B cell (primary cell): ENCODE measurements at regions not wholly inside any gene's neighbourhood (a gene's known extent, or its start where the extent isn't known, plus 50 kb on each side); places are given as distances from the start of the nearest gene placed in this dataset.

ENCODE experiments used
- ATAC-seq: fragments of 200-7000 bp; cut with Tn5 transposase; one replicate; pipeline ENCODE4 v1.10.0; 2021; ENCODE audit warnings: low read depth, mild to moderate bottlenecking, moderate number of reproducible peaks, moderate library complexity
- CTCF ChIA-PET: fragments of 350-600 bp; sonication (Branson Sonifier 250); formaldehyde crosslinking; loops from one replicate; lab custom pipeline; 2021; ENCODE audit warnings: antibody characterized with exemption, inconsistent platforms; lab: Charles Lee
- POLR2A ChIA-PET: fragments of 350-600 bp; sonication (Branson Sonifier 250); formaldehyde crosslinking; loops from one replicate; lab custom pipeline; 2021; ENCODE audit warnings: antibody characterized with exemption; lab: Charles Lee
- DNase-seq: peaks from one replicate; pipeline ENCODE4 v3.0.0; 2013
- H2AFZ ChIP-seq: 2 replicates; pipeline ENCODE4 v1.6.1; 2012; ENCODE audit warnings: mild to moderate bottlenecking, low read depth, low read length; ENCODE audit not compliant: insufficient read depth, poor library complexity, severe bottlenecking
- H3K27ac ChIP-seq, 2 donors: 1 replicate in 1 of 2; 2 replicates in 1 of 2; pipeline ENCODE4 v1.5.1; 2012 to 2013; ENCODE audit warnings: low read length in 2 of 2, mild to moderate bottlenecking in 2 of 2, moderate library complexity in 1 of 2
- H3K27me3 ChIP-seq, 4 experiments: fragments of 200-600 bp in 1 of 4; sonication (generic) in 1 of 4; replicated peaks in 1 of 4; 1 replicate in 2 of 4; 2 replicates in 2 of 4; pipeline versions ENCODE4 v1.6.1 to v1.7.0; 2013 to 2016; ENCODE audit warnings: low read length in 3 of 4, mild to moderate bottlenecking in 2 of 4, mixed read lengths in 1 of 4, moderate library complexity in 1 of 4; ENCODE audit not compliant: insufficient read depth in 4 of 4, control insufficient read depth in 3 of 4; ENCODE audit errors: control extremely low read depth in 1 of 4
- H3K36me3 ChIP-seq, 2 experiments: replicated peaks in 1 of 2; 1 replicate in 1 of 2; 2 replicates in 1 of 2; pipeline versions ENCODE4 v1.6.1 to v1.7.1; 2013; ENCODE audit warnings: low read length in 1 of 2; ENCODE audit not compliant: insufficient read depth in 2 of 2, control insufficient read depth in 1 of 2; ENCODE audit errors: control extremely low read depth in 1 of 2, extremely low read depth in 1 of 2
- H3K4me1 ChIP-seq, 2 donors: fragments of 200-600 bp in 1 of 2; sonication (generic) in 1 of 2; 1 replicate in 1 of 2; 2 replicates in 1 of 2; pipeline versions ENCODE4 v1.5.1 to v1.6.1; 2013 to 2017; ENCODE audit warnings: low read length in 2 of 2; ENCODE audit not compliant: control insufficient read depth in 2 of 2, insufficient read depth in 2 of 2
- H3K4me2 ChIP-seq: replicated peaks from 2 replicates; pipeline ENCODE3; 2012; ENCODE audit warnings: mild to moderate bottlenecking, low read depth, low read length; ENCODE audit not compliant: poor library complexity, severe bottlenecking
- H3K4me3 ChIP-seq, 5 experiments: fragments of 200-600 bp in 1 of 5; sonication (generic) in 1 of 5; 1 replicate in 3 of 5; 2 replicates in 2 of 5; pipeline versions ENCODE4 v1.5.1 to v1.7.0; 2011 to 2016; ENCODE audit warnings: low read length in 4 of 5, mild to moderate bottlenecking in 4 of 5, low read depth in 2 of 5, control low read depth in 1 of 5, moderate library complexity in 1 of 5; ENCODE audit not compliant: insufficient read depth in 1 of 5; ENCODE audit errors: control extremely low read depth in 1 of 5, extremely low read depth in 1 of 5
- H3K79me2 ChIP-seq: fragments of 200-600 bp; sonication (generic); one replicate; pipeline ENCODE4 v1.6.0; 2016; ENCODE audit warnings: low read length; ENCODE audit not compliant: control insufficient read depth, insufficient read depth
- H3K9ac ChIP-seq: fragments of 200-600 bp; sonication (generic); 2 replicates; pipeline ENCODE4 v1.6.1; 2017; ENCODE audit warnings: mild to moderate bottlenecking, low read length, moderate library complexity
- H3K9me3 ChIP-seq, 3 donors: one replicate each; pipeline versions ENCODE4 v1.6.1 to v1.7.1; 2013; ENCODE audit warnings: low read length in 2 of 3; ENCODE audit not compliant: control insufficient read depth in 2 of 3, insufficient read depth in 1 of 3; ENCODE audit errors: control extremely low read depth in 1 of 3
- H4K20me1 ChIP-seq: 2 replicates; pipeline ENCODE4 v1.6.0; 2012; ENCODE audit warnings: mild to moderate bottlenecking, low read length; ENCODE audit not compliant: insufficient read depth, control insufficient read depth, poor library complexity, severe bottlenecking
- H3K27ac Mint-ChIP-seq: one replicate; pipeline ENCODE4 v1.8.0; 2021; ENCODE audit warnings: mixed read lengths
- H3K27me3 Mint-ChIP-seq: one replicate; pipeline ENCODE4 v1.8.0; 2021; ENCODE audit warnings: mixed read lengths
- H3K4me1 Mint-ChIP-seq: one replicate; pipeline ENCODE4 v1.8.0; 2021; ENCODE audit warnings: mixed read lengths
- H3K4me3 Mint-ChIP-seq: one replicate; pipeline ENCODE4 v1.8.0; 2021; ENCODE audit warnings: mixed read lengths
- H3K9me3 Mint-ChIP-seq: one replicate; pipeline ENCODE4 v1.8.0; 2022; ENCODE audit warnings: mixed read lengths; ENCODE audit not compliant: insufficient read depth
- EZH2 ChIP-seq: IDR thresholded peaks from 2 replicates; pipeline ENCODE4 v1.6.1; 2012; ENCODE audit warnings: borderline replicate concordance, low read depth, mild to moderate bottlenecking, moderate library complexity, low read length; ENCODE audit not compliant: insufficient read depth, poor library complexity, severe bottlenecking
- WGBS: methylation state at CpG from one replicate; pipeline ENCODE4 v1.1.5; 2013; ENCODE audit warnings: missing lambda C conversion rate; ENCODE audit not compliant: insufficient coverage; 5-methylcytosine and 5-hydroxymethylcytosine counted together
- intact Hi-C: fragments of 100-400 bp; cut with micrococcal nuclease; formaldehyde crosslinking; loops from one replicate; pipeline ENCODE4 v1.10.0; 2022
- TF ChIP-seq, protein P1 (sequence below): fragments of 200-600 bp; IDR thresholded peaks from one replicate; pipeline ENCODE4 v1.8.0; 2022; ENCODE audit warnings: antibody characterized with exemption, mild to moderate bottlenecking

DNA sequence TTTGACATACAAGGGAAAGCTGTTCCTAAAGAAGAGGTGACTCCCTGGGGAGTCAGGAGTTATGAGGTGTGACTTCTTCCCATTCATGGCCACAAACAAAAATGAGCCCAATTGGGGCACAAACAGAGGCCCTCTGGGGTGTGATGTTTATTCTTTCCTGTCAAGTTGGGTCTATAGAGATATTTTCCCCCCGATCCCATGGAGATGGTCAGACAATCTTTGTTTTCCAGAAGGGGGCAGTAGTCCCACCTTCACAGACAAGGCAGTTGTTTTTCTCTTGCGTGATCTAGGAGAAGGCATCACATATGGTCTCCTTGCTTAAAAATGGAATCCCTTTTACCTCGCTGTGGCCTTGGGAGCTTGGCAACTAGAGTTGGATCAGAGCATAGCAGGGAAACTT, 110.3 kb downstream of the MFSD1 start:
- no peaks in the 10 kb centered on the region for H3K9me3 Mint-ChIP-seq
- no peak overlapping the region for H3K27ac Mint-ChIP-seq
- no peak overlapping the region for H3K4me2 ChIP-seq
- H3K27ac ChIP-seq = no peak overlapping the region
- peaks cover 4% of the 10 kb centered on the region for H3K27me3 Mint-ChIP-seq
- intact Hi-C loops = no loop called here
- DNase-seq (no peak), ATAC-seq (no peak)
- ChIA-PET POLR2A (no interaction called here), CTCF (no interaction called here)
- no peaks in the 10 kb centered on the region for H3K36me3 ChIP-seq
- TF ChIP-seq, protein P1, sequence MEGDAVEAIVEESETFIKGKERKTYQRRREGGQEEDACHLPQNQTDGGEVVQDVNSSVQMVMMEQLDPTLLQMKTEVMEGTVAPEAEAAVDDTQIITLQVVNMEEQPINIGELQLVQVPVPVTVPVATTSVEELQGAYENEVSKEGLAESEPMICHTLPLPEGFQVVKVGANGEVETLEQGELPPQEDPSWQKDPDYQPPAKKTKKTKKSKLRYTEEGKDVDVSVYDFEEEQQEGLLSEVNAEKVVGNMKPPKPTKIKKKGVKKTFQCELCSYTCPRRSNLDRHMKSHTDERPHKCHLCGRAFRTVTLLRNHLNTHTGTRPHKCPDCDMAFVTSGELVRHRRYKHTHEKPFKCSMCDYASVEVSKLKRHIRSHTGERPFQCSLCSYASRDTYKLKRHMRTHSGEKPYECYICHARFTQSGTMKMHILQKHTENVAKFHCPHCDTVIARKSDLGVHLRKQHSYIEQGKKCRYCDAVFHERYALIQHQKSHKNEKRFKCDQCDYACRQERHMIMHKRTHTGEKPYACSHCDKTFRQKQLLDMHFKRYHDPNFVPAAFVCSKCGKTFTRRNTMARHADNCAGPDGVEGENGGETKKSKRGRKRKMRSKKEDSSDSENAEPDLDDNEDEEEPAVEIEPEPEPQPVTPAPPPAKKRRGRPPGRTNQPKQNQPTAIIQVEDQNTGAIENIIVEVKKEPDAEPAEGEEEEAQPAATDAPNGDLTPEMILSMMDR = no peak
- no peak for TF ChIP-seq EZH2
- H3K27me3 ChIP-seq = no peaks in the 10 kb centered on the region
- no peaks in the 10 kb centered on the region for H4K20me1 ChIP-seq
- no peak overlapping the region for H3K4me3 Mint-ChIP-seq
- 73% methylated on average over 2 of the region's 3 CpGs for WGBS
- H3K79me2 ChIP-seq = no peaks in the 10 kb centered on the region
- H3K4me3 ChIP-seq = no peak overlapping the region
- no peaks in the 10 kb centered on the region for H3K4me1 ChIP-seq
- H3K9ac ChIP-seq = no peak overlapping the region
- H3K9me3 ChIP-seq = no peaks in the 10 kb centered on the region
- no peak overlapping the region for H2AFZ ChIP-seq
- no peaks in the 10 kb centered on the region for H3K4me1 Mint-ChIP-seq

DNA sequence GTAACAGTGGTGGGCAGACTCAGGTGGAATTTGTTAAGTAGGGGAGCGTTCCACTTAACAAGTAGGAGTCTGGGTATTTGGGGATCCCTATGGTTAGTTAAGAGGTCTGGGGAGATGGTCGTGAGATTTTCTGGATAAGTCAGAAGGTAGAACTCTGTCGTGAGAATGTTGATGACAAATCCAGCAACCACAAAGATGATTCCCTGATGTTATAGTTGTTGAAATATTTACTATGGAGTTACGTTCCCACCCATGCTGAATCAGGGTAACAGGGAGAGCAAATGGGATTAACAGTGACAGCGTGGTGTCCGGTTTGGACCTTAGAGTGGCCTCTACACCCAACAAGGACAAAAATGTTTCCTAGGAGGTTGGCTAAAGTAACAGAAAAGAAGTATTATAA, 110.8 kb downstream of the MFSD1 start:
- DNase-seq (no peak), ATAC-seq (no peak)
- ChIA-PET POLR2A (no interaction called here), CTCF (no interaction called here)
- no peaks in the 10 kb centered on the region for H3K9me3 Mint-ChIP-seq
- Histone ChIP-seq H2AFZ (no peak overlapping the region), H3K4me2 (no peak overlapping the region), H3K79me2 (no peaks in the 10 kb centered on the region), H3K9ac (no peak overlapping the region), H3K4me1 (no peaks in the 10 kb centered on the region), H3K9me3 (no peaks in the 10 kb centered on the region), H3K36me3 (no peaks in the 10 kb centered on the region), H4K20me1 (no peaks in the 10 kb centered on the region), H3K4me3 (no peak overlapping the region), H3K27ac (no peak overlapping the region), H3K27me3 (no peaks in the 10 kb centered on the region)
- H3K27ac Mint-ChIP-seq = no peak overlapping the region
- H3K4me3 Mint-ChIP-seq = no peak overlapping the region
- 100% methylated on average over 2 of the region's 6 CpGs for WGBS
- H3K27me3 Mint-ChIP-seq = peaks cover 4% of the 10 kb centered on the region
- intact Hi-C loops = no loop called here
- TF ChIP-seq, protein P1 = no peak
- no peak for TF ChIP-seq EZH2
- H3K4me1 Mint-ChIP-seq = no peaks in the 10 kb centered on the region
